OCI-LY7 (cell line): ENCODE measurements at regions not wholly inside any gene's neighbourhood (a gene's known extent, or its start where the extent isn't known, plus 50 kb on each side); places are given as distances from the start of the nearest gene placed in this dataset.

Source experiments
- CTCF ChIP-seq: fragments of 200-600 bp; sonication (generic); conservative IDR thresholded peaks from 2 replicates; pipeline ENCODE4 v1.5.1; 2014; ENCODE audit warnings: mild to moderate bottlenecking, antibody characterized with exemption, low read length, moderate library complexity, mixed read lengths
- EZH2phosphoT487 ChIP-seq: fragments of 200-600 bp; sonication (generic); IDR thresholded peaks from 2 replicates; pipeline ENCODE4 v1.6.1; 2018; ENCODE audit warnings: low read depth, borderline replicate concordance, mild to moderate bottlenecking, mixed run types, antibody characterized with exemption, low read length, moderate library complexity, mixed read lengths

DNA sequence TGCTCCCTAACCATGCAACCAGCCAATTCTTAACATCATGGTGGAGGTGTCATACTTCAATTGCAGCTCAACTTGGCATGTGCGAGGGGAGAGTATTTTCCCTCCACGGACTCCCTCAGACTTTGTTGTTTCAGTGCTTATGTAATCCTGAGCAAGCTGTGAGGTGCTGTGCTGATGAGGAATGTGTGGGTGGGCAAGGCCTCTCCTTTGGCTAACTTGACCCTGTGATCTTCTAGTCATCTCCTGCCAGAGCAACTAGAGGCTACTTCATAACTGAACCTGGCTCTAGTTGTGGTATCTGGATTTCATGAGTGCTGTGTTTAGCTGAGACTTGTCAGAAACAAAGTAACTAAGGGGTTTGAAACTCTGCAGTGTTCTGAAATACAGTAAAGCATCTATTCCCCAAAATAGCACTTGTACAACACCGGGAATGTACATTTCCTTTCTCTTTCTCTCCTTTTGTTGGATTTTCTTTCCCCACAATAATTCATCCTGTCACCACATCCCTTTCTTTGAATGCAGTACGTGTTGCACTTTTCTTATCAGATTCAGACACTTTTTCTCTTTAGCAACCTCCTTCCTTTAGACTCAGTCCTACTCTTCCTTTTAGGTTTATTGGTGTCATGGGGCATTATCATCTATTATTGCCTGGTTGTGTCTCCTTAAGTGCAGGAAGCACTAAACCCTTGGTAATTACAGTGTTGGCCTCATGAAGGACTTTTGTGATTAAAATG lies 415.2 kb upstream of the NR3C2 start:
- TF ChIP-seq CTCF (no peak), EZH2phosphoT487 (no peak)
